Loucy (cell line): ENCODE measurements at regions not wholly inside any gene's neighbourhood (a gene's known extent, or its start where the extent isn't known, plus 50 kb on each side); places are given as distances from the start of the nearest gene placed in this dataset.
A peak's percentile ranks its signal among the peaks of the same experiment; 100 is the strongest.

Source experiments
- EZH2phosphoT487 ChIP-seq: fragments of 200-600 bp; IDR thresholded peaks from 2 replicates; pipeline ENCODE4 v1.6.1; 2018; ENCODE audit warnings: antibody characterized with exemption, mild to moderate bottlenecking, moderate library complexity, borderline replicate concordance
- TF ChIP-seq, protein P1 (sequence below): fragments of 200-600 bp; sonication (generic); conservative IDR thresholded peaks from 2 replicates; pipeline ENCODE4 v1.5.1; 2014; ENCODE audit warnings: mild to moderate bottlenecking, antibody characterized with exemption, low read length

GRCh38 chr14:59020382-59020781 lies 168.1 kb upstream of the DAAM1 start:
- TF ChIP-seq, protein P1, sequence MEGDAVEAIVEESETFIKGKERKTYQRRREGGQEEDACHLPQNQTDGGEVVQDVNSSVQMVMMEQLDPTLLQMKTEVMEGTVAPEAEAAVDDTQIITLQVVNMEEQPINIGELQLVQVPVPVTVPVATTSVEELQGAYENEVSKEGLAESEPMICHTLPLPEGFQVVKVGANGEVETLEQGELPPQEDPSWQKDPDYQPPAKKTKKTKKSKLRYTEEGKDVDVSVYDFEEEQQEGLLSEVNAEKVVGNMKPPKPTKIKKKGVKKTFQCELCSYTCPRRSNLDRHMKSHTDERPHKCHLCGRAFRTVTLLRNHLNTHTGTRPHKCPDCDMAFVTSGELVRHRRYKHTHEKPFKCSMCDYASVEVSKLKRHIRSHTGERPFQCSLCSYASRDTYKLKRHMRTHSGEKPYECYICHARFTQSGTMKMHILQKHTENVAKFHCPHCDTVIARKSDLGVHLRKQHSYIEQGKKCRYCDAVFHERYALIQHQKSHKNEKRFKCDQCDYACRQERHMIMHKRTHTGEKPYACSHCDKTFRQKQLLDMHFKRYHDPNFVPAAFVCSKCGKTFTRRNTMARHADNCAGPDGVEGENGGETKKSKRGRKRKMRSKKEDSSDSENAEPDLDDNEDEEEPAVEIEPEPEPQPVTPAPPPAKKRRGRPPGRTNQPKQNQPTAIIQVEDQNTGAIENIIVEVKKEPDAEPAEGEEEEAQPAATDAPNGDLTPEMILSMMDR = peak; percentile 62
- TF ChIP-seq EZH2phosphoT487 = no peak
